GM21786 (cell line): ENCODE measurements at regions not wholly inside any gene's neighbourhood (a gene's known extent, or its start where the extent isn't known, plus 50 kb on each side); places are given as distances from the start of the nearest gene placed in this dataset.
"Not testable (repeated sequence)": the region's sequence is repeated elsewhere in the genome, so short reads cannot be mapped to it uniquely, and the experiment has no call there.

Experiments used
- ATAC-seq: cut with Tn5 transposase; IDR thresholded peaks from one replicate; pipeline ENCODE4 v1.9.1; 2021; ENCODE audit not compliant: unreplicated experiment

DNA sequence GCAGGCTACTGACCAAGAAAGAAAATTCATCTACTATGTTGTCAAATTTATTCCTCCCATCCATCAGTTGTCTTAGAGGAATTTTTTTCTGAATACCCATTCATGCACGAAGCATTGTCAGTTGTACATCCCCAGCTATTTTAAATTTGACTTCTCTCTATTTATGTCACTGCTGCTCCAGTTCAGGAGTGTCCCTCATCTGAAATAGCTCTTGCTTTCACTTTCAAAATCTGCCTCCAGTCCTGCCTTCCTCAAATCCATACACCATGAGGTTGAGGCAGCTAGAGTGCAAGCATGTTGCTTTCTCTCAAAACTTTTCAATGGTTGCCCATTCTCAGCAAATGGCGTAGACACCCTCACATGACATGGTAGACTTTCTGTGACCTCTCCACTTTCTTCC lies 335.4 kb upstream of the CDH2 start:
- ATAC-seq = peak; percentile 62

DNA sequence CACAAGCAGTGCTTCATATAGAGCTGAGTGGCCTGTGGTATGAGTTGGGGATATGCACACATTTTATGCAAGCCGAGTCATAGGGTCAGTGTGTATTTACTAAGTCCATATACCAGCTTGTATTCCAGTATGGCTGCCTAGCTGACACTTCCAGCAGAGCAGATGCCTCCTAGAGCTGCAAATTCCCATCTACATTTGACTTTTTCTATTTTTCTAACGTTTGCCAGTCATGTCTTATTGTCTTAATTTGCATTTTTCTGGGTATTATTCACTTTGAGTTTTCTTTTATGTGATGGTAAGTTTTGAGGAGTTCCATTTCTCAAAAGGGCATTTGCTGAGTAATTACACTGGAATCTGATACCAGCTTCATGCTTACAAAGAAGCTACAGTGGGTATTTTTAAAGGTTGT lies 334.5 kb upstream of the CDH2 start:
- no peak for ATAC-seq

DNA sequence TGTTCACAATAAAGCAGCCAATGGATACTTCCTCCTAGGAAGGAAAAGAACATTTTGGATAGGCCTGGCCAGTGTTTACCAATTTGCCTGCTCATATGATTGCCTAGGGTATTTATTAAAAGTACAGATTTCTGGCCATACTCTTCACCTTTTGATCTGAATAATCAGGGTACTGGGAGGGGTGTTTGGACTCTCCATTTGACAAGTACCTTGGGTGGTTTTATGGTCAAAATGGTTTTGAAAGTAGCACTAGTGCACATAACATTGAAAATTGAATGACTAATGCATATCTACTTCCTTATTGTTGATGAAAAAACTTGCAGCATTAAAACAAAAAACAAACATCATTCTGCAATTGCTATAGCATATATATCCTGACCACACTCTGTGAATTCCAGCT lies 333.3 kb upstream of the CDH2 start:
- no peak for ATAC-seq

DNA sequence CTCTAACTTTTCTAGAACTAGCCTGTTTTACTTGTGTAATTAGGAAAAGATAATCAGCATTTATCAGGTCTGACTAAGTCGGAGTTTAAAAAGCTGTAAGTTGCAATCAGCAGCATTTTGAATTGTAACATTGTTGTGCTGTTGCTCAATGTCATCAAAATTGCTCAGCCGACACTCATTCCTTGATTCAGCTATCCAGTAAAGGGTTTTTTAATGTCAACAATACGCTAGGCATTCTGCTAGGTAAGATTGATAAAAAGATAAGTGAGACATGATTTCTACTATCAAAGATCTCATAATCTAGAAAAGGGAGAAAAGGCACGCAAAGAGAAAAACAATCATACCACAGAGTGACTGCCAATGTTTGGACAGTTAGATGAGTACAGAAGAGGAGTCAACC lies 327.1 kb upstream of the CDH2 start:
- no peak for ATAC-seq

DNA sequence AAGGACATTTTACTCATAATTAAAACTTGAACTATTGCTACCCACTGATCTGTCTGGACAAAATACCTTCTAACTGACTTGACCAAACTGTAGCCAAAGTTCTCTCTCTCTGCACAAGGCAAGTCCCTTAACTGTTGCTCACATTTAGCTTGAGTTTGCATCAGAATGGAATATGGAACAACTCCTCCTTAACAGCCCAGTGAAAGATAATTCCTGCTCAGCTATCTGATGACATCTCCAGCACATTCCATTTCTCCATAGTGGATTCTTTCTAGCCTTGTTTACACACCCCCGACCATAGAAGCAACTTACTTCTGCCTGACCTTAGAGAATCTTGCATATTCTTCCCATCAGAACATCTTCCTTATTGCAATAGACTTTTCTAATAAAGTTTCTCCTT lies 317.2 kb upstream of the CDH2 start:
- no peak for ATAC-seq

DNA sequence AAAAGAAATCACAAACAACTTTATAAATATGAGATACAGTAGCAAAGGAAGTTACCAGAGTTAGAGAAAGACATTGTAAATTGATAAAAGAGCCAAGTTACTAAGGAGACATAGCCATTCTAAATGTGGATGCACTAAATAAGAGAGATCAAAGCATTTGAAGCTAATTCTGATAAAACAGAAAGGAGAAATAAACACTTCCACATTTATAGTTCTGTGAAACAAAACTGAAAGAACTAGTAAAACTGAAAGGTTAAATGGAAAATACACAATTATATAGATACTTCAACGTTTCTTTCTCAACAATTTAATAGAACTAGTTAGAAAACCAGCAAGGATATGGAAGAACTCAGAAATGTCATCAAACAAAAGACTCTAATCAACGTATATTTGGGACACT lies 309.0 kb upstream of the CDH2 start:
- ATAC-seq = peak; percentile 80

DNA sequence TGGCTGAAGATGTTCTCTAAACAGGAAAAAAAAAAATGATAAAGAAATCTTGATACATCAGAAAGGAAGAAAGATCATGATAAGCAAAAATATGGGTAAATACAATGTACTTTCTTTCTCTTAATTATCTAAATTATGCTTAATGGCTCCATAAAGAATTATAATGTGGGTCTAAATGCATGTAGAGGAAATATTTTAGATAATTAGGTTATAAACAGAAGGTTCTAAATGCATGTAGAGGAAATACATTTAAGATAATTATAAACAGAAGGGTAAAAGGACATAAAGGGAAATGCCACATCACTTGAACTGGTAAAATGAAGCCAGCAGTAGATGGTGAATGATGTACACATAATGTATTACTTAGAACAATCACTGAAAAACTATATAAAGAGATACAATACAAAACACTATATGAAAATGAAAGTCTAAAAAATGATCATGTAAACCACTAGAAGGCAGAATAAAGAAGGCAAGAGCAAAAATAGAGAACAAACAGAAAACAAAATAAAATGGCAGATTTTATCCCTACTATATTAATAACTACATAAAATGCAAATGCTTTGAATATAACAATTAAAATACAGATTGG lies 308.4 kb upstream of the CDH2 start:
- ATAC-seq = peak; percentile 12

DNA sequence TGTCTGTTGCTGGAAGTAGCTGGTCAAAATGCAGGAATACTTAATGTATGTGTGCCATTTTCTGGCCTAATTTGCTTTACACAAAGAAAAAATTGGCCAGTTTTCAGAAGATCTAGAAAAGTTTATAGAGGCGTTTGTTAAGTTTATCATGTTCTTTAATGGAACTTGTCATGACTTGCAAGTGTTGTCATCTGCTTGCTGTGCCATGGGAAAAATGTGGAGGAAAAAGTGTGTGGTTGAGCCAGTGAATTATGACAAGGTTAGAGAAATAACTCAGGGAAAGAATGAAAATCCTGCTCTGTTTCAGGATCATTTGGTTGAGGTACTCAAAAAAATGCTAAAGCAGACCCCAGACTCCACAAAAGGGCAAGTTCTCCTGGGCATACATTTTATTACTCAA lies 301.6 kb upstream of the CDH2 start:
- ATAC-seq = no peak

DNA sequence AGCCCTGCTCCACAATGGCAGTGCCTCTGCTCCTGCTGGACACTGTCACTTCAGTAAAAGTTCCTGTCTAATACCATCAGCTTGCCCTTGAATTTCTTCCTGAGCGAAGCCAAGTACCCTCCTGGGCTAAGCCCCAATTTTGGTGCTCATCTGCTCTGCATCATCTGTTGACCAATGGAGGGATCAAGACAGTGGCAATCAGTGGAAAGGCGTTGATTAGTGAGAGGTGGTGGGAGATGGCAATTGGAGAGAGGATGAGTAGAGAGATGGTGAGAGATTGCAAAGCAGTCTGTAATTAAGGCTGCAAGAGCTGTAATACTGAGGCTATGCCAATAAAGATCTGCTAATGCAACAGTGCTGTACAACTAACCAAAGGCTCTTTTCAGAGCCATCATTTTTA lies 299.4 kb upstream of the CDH2 start:
- ATAC-seq = no peak

DNA sequence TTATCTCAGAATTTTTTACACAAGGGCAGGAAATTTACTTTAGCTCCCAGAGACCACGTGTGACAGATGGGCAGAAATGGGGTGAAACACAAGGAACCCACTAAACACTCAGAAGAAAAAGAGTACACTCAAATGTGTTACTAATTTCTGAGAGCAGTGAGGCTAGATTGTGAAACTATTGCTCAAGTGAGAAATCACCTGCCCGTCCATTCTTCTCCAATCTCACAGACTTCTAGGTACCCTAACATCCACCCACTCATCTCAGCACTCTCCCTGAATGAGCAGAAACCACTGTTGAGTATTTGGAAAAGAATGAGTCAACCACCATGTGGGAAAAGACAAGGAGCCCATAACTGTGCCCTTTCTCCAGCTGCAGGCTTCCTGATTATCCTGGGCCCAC lies 293.0 kb upstream of the CDH2 start:
- ATAC-seq = no peak

DNA sequence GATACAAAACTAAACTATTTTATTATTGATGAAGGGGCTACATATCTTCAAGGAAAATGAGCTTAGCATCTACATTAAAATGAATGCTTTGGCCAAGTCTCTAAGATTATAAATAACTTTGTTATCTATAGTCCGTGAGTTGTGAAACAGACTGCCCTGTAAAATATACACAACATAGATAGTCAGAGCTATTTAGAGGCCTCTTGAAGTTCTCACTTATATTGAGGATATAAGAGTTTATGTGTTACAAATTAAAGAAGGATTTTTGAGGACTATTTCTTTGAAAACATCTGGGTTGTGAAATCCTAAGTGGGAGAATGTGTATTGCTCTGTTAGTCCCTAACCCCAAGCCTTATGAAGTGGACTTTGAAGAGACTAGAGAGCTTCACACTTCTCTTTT lies 292.0 kb upstream of the CDH2 start:
- ATAC-seq = no peak

DNA sequence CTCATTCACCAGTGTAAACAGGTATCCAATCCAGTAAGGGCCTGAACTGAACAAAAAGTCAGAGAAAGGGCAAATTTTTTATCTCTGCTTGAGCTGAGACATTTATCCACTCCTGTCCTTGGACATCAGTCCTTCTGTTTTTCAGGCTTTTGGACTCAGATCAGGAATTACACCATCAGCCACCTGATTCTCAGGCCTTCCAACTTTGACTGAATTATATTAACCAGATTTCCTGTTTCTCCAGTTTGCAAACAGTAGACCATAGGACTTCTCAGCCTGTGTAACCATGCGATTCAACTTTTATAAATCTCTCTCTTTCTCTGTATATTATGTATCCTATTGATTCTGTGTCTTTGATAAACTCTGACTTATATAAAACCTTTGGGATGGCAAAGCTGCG lies 289.3 kb upstream of the CDH2 start:
- ATAC-seq = no peak

DNA sequence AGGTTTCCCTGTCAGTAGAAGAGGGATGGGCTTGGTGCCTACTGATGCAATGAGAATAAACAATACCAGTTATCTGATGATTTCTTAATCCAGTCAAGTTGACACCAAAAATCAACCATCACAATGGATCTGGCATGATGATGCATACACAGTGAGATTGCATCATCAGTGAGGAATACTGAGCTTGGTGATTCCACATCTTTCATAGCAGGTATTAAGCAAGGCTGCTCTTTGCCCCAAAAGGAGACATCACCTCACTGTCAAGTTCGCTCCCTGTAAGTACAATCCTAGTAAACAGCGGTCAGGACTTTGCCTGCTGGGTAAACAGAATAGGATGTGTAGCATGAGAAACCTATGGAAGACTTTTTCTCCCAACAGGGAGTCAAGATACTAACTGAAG lies 282.7 kb upstream of the CDH2 start:
- no peak for ATAC-seq

DNA sequence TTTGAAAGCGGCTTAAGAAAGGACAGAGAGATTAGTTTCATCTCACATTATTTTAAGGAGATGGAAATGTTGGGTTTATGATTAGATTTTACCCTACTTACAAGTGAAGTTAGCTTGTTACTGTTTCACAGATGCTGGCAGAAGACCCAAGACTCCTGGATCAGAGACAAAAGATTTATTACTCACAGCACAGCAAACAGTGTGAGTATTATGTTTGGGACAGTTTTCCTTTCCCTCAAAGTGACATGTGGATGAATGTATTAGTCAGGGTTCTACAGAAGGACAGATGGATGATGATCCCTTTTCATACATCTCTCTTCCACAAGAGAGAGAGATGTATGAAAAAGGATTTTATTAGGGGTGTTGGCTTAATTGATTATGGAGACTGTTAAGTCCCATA lies 281.8 kb upstream of the CDH2 start:
- ATAC-seq = no peak

DNA sequence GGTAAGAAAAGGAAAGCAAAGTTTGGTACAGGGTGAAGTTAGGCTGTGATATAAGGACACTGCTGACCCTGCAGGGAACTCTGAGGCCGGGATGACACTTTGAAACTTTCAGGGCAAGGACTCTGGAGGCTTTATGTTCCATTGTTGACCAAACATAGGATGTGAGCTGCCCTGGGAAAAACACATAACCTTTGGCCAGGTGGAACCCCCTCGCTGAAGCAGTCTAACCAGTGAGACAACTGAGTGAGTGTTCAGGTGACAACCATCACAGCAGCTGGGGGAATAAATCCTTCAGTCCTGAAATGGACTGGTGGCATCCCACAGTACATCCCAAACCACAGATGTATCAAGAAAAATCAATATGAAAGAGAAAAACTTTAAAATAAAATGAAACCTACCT lies 280.9 kb upstream of the CDH2 start:
- no peak for ATAC-seq

DNA sequence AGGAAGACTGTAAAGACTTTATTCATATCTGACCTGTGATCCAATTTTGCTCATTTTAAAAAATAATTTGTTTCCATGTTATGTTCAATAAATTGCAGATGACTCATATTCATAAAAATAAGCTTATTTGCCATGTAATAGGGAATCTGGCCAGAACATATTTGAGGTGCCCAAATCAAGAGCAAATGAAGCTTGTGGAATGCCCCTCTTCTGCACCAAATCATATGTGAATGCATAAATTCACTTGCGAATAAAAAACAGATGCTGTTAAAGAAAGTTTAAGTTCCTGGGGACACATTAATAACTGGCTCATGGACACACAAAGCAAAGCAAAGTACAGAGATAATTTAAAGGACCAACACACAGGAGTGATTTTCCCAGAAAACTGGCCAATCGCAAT lies 279.0 kb upstream of the CDH2 start:
- ATAC-seq = no peak

DNA sequence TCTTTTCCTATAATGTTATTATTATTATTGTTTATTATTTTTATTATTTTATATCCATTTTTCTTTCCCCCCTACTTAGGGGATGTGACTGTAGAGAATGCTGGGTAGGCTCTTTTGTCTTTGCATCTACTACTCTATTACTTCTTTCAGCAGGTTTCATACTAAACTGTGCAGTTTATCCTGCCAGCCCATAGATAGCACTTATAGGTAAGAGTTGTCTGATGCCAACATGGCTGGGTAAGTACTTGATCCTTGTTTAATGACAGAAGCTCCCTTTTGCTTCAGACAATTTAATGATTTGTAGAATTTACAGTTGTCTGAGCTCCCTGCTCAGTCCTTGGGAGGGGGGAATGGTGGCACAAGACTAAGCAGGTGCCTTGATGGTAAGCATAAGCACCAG lies 262.9 kb upstream of the CDH2 start:
- ATAC-seq = no peak

DNA sequence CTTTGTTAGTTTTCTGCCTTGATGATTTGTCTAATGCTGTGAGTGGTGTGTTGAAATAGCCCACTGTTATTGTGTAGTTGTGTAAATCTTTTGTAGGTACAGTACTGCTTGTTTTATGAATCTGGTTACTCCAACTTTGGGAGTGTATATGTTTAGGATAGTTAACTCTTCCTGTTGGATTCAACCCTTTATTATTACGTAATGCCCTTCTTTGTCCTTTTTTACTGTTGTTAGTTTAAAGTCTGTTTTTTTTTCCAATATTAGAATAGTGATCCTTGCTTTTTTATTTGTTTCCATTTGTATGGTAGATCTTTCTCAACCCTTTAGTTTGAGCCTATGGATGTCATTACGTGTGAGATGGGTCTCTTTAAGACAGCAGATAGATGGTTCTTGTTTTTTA lies 261.5 kb upstream of the CDH2 start:
- ATAC-seq = no peak

DNA sequence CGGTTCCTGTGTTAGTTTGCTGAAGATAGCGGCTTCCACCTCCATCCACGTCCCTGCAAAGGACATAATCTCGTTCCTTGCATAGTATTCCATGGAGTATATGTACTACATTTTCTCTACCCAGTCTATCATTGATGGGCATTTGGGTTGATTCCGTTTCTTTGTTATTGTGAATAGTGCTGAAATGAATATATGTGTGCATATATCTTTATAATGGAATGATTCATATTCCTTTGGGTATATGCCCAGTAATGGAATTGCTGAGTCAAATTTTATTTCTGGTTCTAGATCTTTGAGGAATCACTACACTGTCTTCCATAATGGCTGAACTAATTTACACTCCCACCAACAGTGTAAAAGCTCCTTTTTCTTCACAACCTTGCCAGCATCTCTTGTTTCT lies 255.4 kb upstream of the CDH2 start:
- no peak for ATAC-seq

DNA sequence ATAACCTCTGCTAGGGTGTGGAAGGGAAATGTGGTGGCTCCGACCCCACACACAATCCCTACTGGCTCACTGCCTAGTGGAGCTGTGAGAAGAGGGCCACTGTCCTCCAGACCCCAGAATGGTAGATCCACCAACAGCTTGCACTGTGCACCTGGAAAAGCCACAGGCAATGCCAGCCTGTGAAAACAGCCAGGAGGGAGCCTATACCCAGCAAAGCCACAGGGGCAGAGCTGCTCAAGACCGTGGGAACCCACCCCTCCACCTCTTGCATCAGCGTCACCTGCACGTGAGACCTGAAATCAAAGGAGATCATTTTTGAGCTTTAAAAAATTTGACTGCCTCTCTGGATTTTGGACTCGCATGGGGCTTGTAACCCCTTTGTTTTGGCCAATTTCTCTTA lies 249.0 kb upstream of the CDH2 start:
- ATAC-seq = no peak

DNA sequence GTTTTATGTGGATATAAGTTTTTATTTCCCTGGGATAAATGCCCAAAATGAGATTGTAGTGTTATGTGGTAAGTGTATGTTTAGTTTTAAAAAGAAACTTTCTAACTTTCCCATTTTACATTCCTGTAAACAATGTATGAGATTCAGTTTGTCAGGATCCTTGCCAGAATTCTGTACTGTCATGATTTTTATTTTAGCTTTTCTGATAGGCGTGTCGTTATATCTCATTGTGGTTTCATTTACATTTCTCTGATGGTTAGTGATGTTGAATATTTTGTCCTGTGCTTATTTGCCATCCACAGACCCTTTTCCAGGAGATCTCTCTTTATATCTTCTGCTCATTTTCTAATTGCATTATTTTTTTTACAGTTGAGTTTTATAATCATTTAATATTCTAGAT lies 245.6 kb upstream of the CDH2 start:
- no peak for ATAC-seq

DNA sequence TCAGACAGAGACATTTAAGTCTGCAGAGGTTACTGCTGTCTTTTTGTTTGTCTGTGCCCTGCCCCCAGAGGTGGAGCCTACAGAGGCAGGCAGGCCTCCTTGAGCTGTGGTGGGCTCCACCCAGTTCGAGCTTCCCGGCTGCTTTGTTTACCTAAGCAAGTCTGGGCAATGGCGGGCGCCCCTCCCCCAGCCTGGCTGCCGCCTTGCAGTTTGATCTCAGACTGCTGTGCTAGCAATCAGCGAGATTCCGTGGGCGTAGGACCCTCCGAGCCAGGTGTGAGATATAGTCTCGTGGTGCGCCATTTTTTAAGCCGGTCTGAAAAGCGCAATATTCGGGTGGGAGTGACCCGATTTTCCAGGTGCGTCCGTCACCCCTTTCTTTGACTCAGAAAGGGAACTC lies 245.0 kb upstream of the CDH2 start:
- ATAC-seq = not testable (repeated sequence)

DNA sequence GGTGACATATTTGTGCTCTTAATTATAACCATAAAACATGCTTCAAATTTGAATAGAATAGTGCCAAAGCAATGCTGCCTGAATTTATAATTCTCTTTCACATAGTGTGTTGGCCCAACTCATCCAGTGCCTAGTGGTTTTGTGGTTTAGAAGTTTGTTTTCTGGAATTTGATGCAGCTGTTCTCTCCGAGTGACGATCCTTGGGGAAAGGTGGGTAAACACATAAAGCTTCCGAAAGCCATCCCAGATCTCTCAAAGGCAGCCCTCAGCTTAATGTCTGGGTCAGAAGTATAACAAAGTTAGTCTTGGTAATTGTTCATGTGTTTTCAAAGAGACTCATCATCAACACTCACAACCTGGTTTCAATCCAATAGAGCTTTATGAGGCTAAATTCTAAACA lies 235.6 kb upstream of the CDH2 start:
- ATAC-seq = no peak

DNA sequence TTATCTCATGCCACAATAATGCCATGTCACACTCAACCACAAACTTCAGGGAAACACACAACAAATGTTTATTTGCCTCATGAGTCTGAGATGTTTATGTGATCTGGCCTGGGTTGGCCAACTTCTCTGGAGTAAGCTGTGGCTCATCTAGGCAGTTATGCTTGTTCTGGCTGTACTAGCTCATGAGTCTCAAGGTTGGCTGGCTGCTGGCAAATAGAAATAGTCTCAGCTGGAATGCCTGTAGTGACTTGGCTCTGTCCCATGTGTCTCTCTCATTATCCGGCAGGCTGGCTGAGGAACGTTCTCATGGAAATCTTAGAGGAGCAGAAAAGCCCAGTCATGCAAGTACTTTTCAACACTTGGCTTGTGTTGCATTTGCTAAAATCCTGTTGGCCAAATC lies 234.9 kb upstream of the CDH2 start:
- no peak for ATAC-seq
